ENCODE measurements at regions not wholly inside any gene's neighbourhood (a gene's known extent, or its start where the extent isn't known, plus 50 kb on each side); places are given as distances from the start of the nearest gene placed in this dataset.

GRCh38 chr1:163773396-163773795, 451.6 kb downstream of the NUF2 start:
- no peaks in the 10 kb centered on the region for H3K27me3 ChIP-seq (ENCODE audit: control insufficient read depth, insufficient read depth, low read length)
- ChIA-PET CTCF (no interaction called here), POLR2A (interaction anchor here (0.7 kb wide), 1 partner anchor 79 kb away, joined by 3 read pairs; no protein-coding TSS in a partner anchor)
- no peak for ATAC-seq
- no TSS peak for BruUV-seq (replicated peaks)
- no peak overlapping the region for H3K27ac ChIP-seq (ENCODE audit: low read length)
- no peak overlapping the region for H3K4me3 ChIP-seq (ENCODE audit: low read depth in 2 of 2, low read length in 2 of 2)
- H3K9me3 ChIP-seq (ENCODE audit: control insufficient read depth, insufficient read depth, low read depth, low read length) = 0 out of 2 replicates have a peak, but pooled peaks cover 2% of the 10 kb centered on the region
- TF ChIP-seq, protein P1, sequence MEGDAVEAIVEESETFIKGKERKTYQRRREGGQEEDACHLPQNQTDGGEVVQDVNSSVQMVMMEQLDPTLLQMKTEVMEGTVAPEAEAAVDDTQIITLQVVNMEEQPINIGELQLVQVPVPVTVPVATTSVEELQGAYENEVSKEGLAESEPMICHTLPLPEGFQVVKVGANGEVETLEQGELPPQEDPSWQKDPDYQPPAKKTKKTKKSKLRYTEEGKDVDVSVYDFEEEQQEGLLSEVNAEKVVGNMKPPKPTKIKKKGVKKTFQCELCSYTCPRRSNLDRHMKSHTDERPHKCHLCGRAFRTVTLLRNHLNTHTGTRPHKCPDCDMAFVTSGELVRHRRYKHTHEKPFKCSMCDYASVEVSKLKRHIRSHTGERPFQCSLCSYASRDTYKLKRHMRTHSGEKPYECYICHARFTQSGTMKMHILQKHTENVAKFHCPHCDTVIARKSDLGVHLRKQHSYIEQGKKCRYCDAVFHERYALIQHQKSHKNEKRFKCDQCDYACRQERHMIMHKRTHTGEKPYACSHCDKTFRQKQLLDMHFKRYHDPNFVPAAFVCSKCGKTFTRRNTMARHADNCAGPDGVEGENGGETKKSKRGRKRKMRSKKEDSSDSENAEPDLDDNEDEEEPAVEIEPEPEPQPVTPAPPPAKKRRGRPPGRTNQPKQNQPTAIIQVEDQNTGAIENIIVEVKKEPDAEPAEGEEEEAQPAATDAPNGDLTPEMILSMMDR (IDR thresholded peaks at IDR 0.05) = no peak
- no peak for TF ChIP-seq POLR2AphosphoS5 (IDR thresholded peaks at IDR 0.05; ENCODE audit: low read depth, low read length)
- no peaks in the 10 kb centered on the region for H3K4me1 ChIP-seq (ENCODE audit: control insufficient read depth, insufficient read depth, low read length)
- in situ Hi-C loops (cut with HindIII; ENCODE audit: low pct_unique_long_range_greater_than_20kb, low sequenced_read_pairs) = no loop called here
- H3K36me3 ChIP-seq (ENCODE audit: control insufficient read depth, insufficient read depth, low read length) = no peaks in the 10 kb centered on the region
- DNase-seq (ENCODE audit: low read depth, low spot score) = no peak
- intact Hi-C loops (cut with micrococcal nuclease; ENCODE audit: unreplicated experiment) = no loop called here

- DNase-seq (ENCODE audit: low read depth, low spot score) (no peak), ATAC-seq (no peak)
- no peaks in the 10 kb centered on the region for H3K27me3 ChIP-seq (ENCODE audit: control insufficient read depth, insufficient read depth, low read length)
- ChIA-PET POLR2A (no interaction called here), CTCF (no interaction called here)
- no peak overlapping the region for H3K27ac ChIP-seq (ENCODE audit: low read length)
- no peaks in the 10 kb centered on the region for H3K4me1 ChIP-seq (ENCODE audit: control insufficient read depth, insufficient read depth, low read length)
- no peaks in the 10 kb centered on the region for H3K36me3 ChIP-seq (ENCODE audit: control insufficient read depth, insufficient read depth, low read length)
- TF ChIP-seq, protein P1 (IDR thresholded peaks at IDR 0.05) = no peak
- TF ChIP-seq, protein P2, sequence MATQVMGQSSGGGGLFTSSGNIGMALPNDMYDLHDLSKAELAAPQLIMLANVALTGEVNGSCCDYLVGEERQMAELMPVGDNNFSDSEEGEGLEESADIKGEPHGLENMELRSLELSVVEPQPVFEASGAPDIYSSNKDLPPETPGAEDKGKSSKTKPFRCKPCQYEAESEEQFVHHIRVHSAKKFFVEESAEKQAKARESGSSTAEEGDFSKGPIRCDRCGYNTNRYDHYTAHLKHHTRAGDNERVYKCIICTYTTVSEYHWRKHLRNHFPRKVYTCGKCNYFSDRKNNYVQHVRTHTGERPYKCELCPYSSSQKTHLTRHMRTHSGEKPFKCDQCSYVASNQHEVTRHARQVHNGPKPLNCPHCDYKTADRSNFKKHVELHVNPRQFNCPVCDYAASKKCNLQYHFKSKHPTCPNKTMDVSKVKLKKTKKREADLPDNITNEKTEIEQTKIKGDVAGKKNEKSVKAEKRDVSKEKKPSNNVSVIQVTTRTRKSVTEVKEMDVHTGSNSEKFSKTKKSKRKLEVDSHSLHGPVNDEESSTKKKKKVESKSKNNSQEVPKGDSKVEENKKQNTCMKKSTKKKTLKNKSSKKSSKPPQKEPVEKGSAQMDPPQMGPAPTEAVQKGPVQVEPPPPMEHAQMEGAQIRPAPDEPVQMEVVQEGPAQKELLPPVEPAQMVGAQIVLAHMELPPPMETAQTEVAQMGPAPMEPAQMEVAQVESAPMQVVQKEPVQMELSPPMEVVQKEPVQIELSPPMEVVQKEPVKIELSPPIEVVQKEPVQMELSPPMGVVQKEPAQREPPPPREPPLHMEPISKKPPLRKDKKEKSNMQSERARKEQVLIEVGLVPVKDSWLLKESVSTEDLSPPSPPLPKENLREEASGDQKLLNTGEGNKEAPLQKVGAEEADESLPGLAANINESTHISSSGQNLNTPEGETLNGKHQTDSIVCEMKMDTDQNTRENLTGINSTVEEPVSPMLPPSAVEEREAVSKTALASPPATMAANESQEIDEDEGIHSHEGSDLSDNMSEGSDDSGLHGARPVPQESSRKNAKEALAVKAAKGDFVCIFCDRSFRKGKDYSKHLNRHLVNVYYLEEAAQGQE (IDR thresholded peaks at IDR 0.05; ENCODE audit: insufficient read depth in 1 of 2, low read depth in 2 of 2, low read length in 1 of 2) = no peak
- TF ChIP-seq POLR2AphosphoS5 (IDR thresholded peaks at IDR 0.05; ENCODE audit: low read depth, low read length) (no peak), TCF7L2 (IDR thresholded peaks at IDR 0.05; ENCODE audit: low read depth, low read length) (no peak), SIN3A (IDR thresholded peaks at IDR 0.05; ENCODE audit: borderline replicate concordance, insufficient read depth, low read depth, low read length) (no peak)
- no peak overlapping the region for H3K4me3 ChIP-seq (ENCODE audit: low read depth in 2 of 2, low read length in 2 of 2)
- no TSS peak for BruUV-seq (replicated peaks)
- in situ Hi-C loops (cut with HindIII; ENCODE audit: low pct_unique_long_range_greater_than_20kb, low sequenced_read_pairs) (no loop called here), intact Hi-C loops (cut with micrococcal nuclease; ENCODE audit: unreplicated experiment) (no loop called here)
- H3K9me3 ChIP-seq (ENCODE audit: control insufficient read depth, insufficient read depth, low read depth, low read length) = 0 out of 2 replicates have a peak, but pooled peaks cover 3% of the 10 kb centered on the region
Observed at GRCh38 chr1:163774401-163774945, 452.7 kb downstream of the NUF2 start.
